AG09309 (cell line): ENCODE measurements at regions not wholly inside any gene's neighbourhood (a gene's known extent, or its start where the extent isn't known, plus 50 kb on each side); places are given as distances from the start of the nearest gene placed in this dataset.

Experiments
- DNase-seq: peaks from one replicate; pipeline ENCODE4 v3.0.0-alpha.2; 2010; ENCODE audit warnings: low read depth
- H3K4me3 ChIP-seq: 2 replicates; pipeline ENCODE4 v1.5.1; 2011; ENCODE audit warnings: mild to moderate bottlenecking, low read depth, low read length, moderate library complexity; ENCODE audit not compliant: control insufficient read depth
- TF ChIP-seq, protein P1 (sequence below): IDR thresholded peaks from 2 replicates; pipeline ENCODE4 v1.5.1; 2011; ENCODE audit warnings: mild to moderate bottlenecking, low read depth, low read length, inconsistent platforms; ENCODE audit not compliant: insufficient read depth, control insufficient read depth; ENCODE audit errors: missing control alignments

DNA sequence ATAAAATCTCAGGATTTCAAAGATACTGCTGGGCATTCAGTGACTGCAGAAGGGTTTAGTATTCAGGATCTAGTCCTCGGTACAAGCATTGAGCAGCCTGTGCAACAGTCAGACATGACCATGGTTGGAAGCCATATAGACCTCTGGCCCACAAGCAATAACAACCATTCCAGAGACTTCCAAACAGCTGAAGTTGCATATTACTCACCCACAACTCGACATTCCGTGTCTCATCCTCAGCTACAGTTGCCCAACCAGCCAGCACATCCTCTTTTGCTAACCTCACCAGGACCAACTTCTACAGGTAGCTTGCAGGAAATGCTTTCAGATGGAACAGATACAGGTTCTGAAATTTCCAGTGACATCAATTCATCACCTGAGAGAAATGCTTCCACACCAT, 156.8 kb downstream of the C11orf91 start:
- DNase-seq, result no peak
- no peak overlapping the region for H3K4me3 ChIP-seq
- TF ChIP-seq, protein P1, sequence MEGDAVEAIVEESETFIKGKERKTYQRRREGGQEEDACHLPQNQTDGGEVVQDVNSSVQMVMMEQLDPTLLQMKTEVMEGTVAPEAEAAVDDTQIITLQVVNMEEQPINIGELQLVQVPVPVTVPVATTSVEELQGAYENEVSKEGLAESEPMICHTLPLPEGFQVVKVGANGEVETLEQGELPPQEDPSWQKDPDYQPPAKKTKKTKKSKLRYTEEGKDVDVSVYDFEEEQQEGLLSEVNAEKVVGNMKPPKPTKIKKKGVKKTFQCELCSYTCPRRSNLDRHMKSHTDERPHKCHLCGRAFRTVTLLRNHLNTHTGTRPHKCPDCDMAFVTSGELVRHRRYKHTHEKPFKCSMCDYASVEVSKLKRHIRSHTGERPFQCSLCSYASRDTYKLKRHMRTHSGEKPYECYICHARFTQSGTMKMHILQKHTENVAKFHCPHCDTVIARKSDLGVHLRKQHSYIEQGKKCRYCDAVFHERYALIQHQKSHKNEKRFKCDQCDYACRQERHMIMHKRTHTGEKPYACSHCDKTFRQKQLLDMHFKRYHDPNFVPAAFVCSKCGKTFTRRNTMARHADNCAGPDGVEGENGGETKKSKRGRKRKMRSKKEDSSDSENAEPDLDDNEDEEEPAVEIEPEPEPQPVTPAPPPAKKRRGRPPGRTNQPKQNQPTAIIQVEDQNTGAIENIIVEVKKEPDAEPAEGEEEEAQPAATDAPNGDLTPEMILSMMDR, result no peak

DNA sequence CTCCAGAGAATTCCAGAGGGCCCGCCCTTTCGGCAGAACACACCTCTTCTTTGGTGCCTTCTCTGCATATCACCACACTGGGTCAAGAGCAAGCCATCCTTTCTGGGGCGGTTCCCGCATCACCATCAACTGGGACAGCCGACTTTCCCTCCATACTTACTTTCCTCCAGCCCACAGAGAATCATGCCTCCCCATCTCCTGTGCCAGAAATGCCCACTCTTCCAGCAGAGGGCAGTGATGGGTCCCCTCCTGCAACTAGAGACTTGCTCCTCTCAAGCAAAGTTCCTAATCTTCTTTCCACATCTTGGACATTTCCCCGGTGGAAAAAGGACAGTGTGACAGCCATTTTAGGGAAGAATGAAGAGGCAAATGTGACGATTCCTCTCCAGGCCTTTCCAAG, 157.7 kb downstream of the C11orf91 start:
- H3K4me3 ChIP-seq, result no peak overlapping the region
- TF ChIP-seq, protein P1, result peak; percentile 61
- no peak for DNase-seq

DNA sequence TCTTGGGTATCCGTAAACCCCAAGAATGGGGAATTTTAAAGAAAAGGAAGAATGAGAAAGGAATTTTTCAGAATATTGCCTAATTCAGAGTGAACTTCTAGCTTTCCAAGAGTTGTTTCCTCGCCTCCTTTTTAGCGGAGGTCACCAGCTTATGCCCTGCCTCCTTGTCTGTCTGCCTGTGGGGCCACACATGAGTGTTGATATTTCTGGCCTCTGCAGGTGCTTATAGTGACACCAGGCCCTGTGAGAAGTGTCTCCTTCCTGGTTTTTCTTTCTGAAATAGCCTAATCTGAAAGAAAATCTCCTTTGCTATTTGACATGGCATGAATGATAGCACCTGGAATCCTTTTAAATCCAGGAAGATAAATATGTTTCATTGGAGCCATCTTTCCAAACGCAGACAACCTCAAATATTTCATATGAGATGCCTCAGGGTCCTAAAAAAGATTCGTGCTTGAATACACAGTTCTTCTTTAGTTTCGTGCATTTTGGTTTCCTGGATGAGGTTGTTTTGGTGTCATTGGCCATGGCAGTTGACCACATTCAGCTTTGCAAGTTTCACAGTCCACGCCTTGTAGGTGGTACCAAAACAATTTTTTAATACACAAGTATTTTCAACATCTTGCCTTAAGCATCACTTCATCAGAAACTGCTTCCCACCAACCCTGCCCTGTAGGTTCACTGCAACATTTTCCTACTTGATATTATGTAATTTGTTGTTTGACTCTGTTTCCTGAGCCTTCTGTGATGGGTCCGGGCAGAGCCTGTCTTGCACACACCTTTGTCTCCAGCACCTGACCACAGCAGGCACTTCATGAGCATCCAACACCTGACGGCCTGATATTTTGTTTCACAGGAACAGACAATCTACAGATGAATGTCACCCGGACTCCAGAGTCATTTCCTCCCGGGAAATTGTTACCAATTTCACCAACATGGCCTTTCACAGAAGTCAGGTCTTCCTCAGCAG, 159.4 kb downstream of the C11orf91 start:
- TF ChIP-seq, protein P1, result no peak
- no peak for DNase-seq
- H3K4me3 ChIP-seq, result no peak overlapping the region

DNA sequence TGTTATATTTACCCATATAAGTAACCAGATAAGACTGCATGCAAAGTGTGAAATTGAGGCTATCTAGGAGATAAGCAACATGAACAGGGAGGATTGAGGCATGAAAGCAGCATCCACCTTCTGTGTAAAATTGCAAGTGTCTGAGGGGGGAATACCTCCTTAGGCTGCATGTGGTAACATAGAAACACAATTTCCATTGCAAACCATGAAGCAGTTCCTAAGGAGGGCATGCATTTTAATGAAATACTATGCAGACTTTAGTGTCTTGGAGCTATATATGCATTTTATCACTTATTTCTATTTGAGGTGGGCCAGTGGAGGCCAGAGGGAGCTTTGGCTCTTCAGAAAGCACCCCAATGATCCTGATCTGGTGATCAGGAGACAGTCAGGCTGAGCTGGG, 160.2 kb downstream of the C11orf91 start:
- H3K4me3 ChIP-seq, result no peak overlapping the region
- DNase-seq, result no peak
- TF ChIP-seq, protein P1, result no peak

DNA sequence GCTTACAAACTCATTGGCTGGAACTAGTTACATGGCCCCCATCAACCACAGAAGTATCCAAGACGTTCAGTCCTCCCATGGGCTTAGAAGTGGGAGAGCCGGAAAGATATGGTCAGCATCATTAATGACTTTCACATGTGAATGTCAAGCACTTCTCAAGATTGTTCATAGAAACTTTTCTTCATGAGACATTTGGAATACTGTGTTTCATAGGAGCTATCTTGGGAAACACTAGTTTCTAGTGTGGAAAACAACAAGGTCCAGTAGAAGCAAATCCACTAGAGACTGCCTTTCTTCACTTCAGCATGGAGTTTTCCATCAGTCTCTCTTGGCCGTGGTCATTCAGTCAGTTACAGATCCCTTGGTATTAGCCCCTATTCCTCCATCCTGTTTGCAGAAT, 160.9 kb downstream of the C11orf91 start:
- no peak overlapping the region for H3K4me3 ChIP-seq
- DNase-seq, result no peak
- TF ChIP-seq, protein P1, result no peak

DNA sequence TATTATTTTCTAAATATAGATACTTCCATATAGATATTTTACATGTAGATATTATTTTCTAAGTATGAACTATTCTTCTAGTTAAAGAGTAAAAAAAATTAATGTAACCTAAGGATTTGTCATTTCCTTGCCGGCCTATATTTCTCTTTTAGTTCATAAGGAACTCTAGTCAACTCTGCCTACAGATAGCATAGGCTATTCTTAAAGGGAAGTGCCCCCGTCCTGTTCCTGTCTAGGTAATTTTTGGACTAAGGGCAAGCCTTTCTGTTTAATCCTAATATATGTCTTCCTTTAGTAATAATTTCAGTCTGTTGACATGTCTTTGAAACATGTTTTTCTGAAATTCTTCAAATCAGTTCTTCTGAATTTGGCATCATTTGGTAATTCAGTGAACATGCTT, 161.9 kb downstream of the C11orf91 start:
- DNase-seq, result no peak
- no peak overlapping the region for H3K4me3 ChIP-seq
- TF ChIP-seq, protein P1, result no peak

DNA sequence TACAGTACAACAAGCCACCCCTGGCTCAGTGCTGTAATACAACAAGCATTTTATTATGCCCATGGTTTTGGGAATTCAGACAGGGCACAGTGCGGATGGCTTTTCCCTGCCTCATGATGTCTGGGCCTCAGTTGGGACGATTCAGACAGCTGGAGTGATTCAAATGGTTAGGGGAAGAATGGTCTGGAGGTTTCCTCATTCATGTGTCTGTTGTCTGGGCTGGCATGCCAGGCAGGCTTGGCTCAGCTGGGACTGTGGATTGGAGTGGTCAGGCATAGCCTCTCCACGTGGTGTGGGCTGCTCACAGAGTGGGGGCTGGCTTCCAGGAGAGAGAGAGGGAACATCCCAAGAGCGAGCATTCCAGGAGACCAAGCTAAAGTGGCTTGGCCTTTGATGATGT, 164.4 kb downstream of the C11orf91 start:
- no peak overlapping the region for H3K4me3 ChIP-seq

More for the DNA sequence above, 164.4 kb downstream of the C11orf91 start:
- DNase-seq, result no peak
- TF ChIP-seq, protein P1, result no peak
